Right atrium auricular region (tissue), 2 donors: ENCODE measurements at regions not wholly inside any gene's neighbourhood (a gene's known extent, or its start where the extent isn't known, plus 50 kb on each side); places are given as distances from the start of the nearest gene placed in this dataset.

ENCODE experiments used
- DNase-seq: peaks from one replicate; pipeline ENCODE4 v3.0.0-alpha.2; 2019; ENCODE audit warnings: low spot score
- H3K27ac ChIP-seq, 2 donors: fragments of 200-600 bp; sonication (generic); 1 replicate in 1 of 2; 2 replicates in 1 of 2; pipeline ENCODE4 v1.5.1; 2016 to 2019
- H3K27me3 ChIP-seq, 2 donors: fragments of 200-600 bp; sonication (generic); one replicate each; pipeline versions ENCODE4 v1.5.1 to v1.6.0; 2017 to 2019
- H3K36me3 ChIP-seq: fragments of 200-600 bp; sonication (generic); one replicate; pipeline ENCODE4 v1.5.1; 2016
- H3K4me1 ChIP-seq, 2 donors: fragments of 200-600 bp; sonication (generic); one replicate each; pipeline versions ENCODE4 v1.5.1 to v1.6.0; 2017 to 2019
- H3K4me3 ChIP-seq, 2 donors: fragments of 200-600 bp; sonication (generic); 1 replicate in 1 of 2; 2 replicates in 1 of 2; pipeline ENCODE4 v1.5.1; 2017 to 2019; ENCODE audit warnings: mild to moderate bottlenecking in 1 of 2, moderate library complexity in 1 of 2
- H3K9me3 ChIP-seq, 2 donors: fragments of 200-600 bp; sonication (generic); one replicate each; pipeline ENCODE4 v1.5.1; 2019
- TF ChIP-seq, protein P1 (sequence below), 2 donors: fragments of 200-600 bp; sonication (generic); IDR thresholded peaks; one replicate each; pipeline ENCODE4 v1.5.1; 2019; ENCODE audit warnings: antibody characterized with exemption in 2 of 2

DNA sequence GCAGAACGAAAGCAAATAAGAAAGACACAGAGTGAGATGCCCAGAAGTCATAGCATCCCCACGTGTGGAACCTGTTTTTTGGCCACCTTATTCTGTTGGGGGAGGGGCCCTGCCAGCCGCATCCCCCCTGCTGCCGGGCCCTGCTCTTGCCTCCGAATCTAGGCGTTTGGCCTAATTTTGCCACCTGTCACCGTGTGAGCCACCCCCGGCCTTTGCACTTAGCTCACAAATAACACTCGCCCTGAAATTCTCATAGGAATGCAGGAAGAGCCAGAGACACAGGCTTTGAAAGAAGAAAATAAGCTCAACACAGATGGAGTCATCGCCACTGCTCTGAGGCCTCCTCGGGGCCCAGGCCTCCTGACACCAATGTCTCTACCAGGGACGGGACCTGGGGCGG is 522.6 kb upstream of the SALL3 start:
- DNase-seq = no peak
- TF ChIP-seq, protein P1, sequence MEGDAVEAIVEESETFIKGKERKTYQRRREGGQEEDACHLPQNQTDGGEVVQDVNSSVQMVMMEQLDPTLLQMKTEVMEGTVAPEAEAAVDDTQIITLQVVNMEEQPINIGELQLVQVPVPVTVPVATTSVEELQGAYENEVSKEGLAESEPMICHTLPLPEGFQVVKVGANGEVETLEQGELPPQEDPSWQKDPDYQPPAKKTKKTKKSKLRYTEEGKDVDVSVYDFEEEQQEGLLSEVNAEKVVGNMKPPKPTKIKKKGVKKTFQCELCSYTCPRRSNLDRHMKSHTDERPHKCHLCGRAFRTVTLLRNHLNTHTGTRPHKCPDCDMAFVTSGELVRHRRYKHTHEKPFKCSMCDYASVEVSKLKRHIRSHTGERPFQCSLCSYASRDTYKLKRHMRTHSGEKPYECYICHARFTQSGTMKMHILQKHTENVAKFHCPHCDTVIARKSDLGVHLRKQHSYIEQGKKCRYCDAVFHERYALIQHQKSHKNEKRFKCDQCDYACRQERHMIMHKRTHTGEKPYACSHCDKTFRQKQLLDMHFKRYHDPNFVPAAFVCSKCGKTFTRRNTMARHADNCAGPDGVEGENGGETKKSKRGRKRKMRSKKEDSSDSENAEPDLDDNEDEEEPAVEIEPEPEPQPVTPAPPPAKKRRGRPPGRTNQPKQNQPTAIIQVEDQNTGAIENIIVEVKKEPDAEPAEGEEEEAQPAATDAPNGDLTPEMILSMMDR (IDR thresholded peaks at IDR 0.05) = no peak
- Histone ChIP-seq H3K36me3 (no peaks in the 10 kb centered on the region), H3K27me3 (no peaks in the 10 kb centered on the region), H3K9me3 (no peaks in the 10 kb centered on the region), H3K27ac (no peak overlapping the region), H3K4me1 (no peaks in the 10 kb centered on the region), H3K4me3 (no peak overlapping the region)

GRCh38 chr18:78457731-78458130 is 521.9 kb upstream of the SALL3 start:
- no peak for DNase-seq
- H3K4me1 ChIP-seq = no peaks in the 10 kb centered on the region
- no peaks in the 10 kb centered on the region for H3K36me3 ChIP-seq
- no peak overlapping the region for H3K27ac ChIP-seq
- H3K27me3 ChIP-seq = no peaks in the 10 kb centered on the region
- no peak overlapping the region for H3K4me3 ChIP-seq
- TF ChIP-seq, protein P1 (IDR thresholded peaks at IDR 0.05) = no peak
- no peaks in the 10 kb centered on the region for H3K9me3 ChIP-seq

- DNase-seq = no peak
- TF ChIP-seq, protein P1 (IDR thresholded peaks at IDR 0.05) = no peak
Measured at GRCh38 chr18:78458356-78458755, 521.3 kb upstream of the SALL3 start.

GRCh38 chr18:78459668-78460067 is 520.0 kb upstream of the SALL3 start:
- H3K9me3 ChIP-seq = peaks cover 0 to 9% of the 10 kb centered on the region in 2 donors
- H3K4me1 ChIP-seq = no peaks in the 10 kb centered on the region
- H3K36me3 ChIP-seq = no peaks in the 10 kb centered on the region
- H3K4me3 ChIP-seq = no peak overlapping the region
- TF ChIP-seq, protein P1 (IDR thresholded peaks at IDR 0.05) = no peak
- no peak for DNase-seq
- H3K27ac ChIP-seq = no peak overlapping the region
- no peaks in the 10 kb centered on the region for H3K27me3 ChIP-seq

More at GRCh38 chr18:78458356-78458755, 521.3 kb upstream of the SALL3 start:
- Histone ChIP-seq H3K27me3 (no peaks in the 10 kb centered on the region), H3K9me3 (no peaks in the 10 kb centered on the region), H3K4me3 (no peak overlapping the region), H3K36me3 (no peaks in the 10 kb centered on the region), H3K27ac (no peak overlapping the region), H3K4me1 (no peaks in the 10 kb centered on the region)

GRCh38 chr18:78460558-78460957 is 519.1 kb upstream of the SALL3 start:
- Histone ChIP-seq H3K36me3 (no peaks in the 10 kb centered on the region), H3K4me1 (no peaks in the 10 kb centered on the region), H3K9me3 (peaks cover 0 to 18% of the 10 kb centered on the region in 2 donors), H3K4me3 (no peak overlapping the region), H3K27me3 (no peaks in the 10 kb centered on the region), H3K27ac (no peak overlapping the region)
- no peak for DNase-seq
- TF ChIP-seq, protein P1 (IDR thresholded peaks at IDR 0.05) = no peak

- H3K9me3 ChIP-seq = no peaks in the 10 kb centered on the region
- TF ChIP-seq, protein P1 (IDR thresholded peaks at IDR 0.05) = no peak
- no peak overlapping the region for H3K4me3 ChIP-seq
- no peaks in the 10 kb centered on the region for H3K27me3 ChIP-seq
- no peak overlapping the region for H3K27ac ChIP-seq
- no peaks in the 10 kb centered on the region for H3K4me1 ChIP-seq
- H3K36me3 ChIP-seq = no peaks in the 10 kb centered on the region
- no peak for DNase-seq
Measured at GRCh38 chr18:78473563-78473962, 506.1 kb upstream of the SALL3 start.
